ENCODE measurements at regions not wholly inside any gene's neighbourhood (a gene's known extent, or its start where the extent isn't known, plus 50 kb on each side); places are given as distances from the start of the nearest gene placed in this dataset.
"Not testable (repeated sequence)": the region's sequence is repeated elsewhere in the genome, so short reads cannot be mapped to it uniquely, and the experiment has no call there.

DNA sequence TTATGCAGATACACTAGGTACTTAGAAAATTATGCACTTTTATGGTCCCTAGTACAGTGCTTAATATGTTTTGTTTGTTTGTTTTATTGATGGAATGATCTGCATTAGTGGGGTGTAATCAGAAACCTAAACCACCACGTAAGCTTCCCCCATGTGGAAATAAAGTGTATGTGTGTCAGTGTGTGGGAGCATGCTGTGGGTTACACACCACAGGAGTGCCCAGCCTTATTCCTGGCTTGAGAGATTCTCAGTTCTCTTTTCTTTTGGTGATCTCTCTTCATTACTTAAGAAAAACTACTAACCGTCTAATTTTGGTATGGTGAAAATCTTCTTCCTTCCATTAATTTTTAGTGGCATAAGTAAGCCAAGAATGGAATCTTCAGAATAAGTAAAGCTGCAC, 398.6 kb downstream of the DCDC2C start:
- Histone ChIP-seq H3K9me3 (ENCODE audit: insufficient read depth, low read length) (no peaks in the 10 kb centered on the region), H3K4me2 (ENCODE audit: low read length) (no peak overlapping the region), H3K9ac (ENCODE audit: low read length) (no peak overlapping the region), H3K27ac (ENCODE audit: low read length) (no peak overlapping the region), H3K4me3 (ENCODE audit: low read length) (no peak overlapping the region), H3K4me1 (ENCODE audit: low read length) (no peaks in the 10 kb centered on the region), H3K27me3 (ENCODE audit: low read depth, low read length) (no peaks in the 10 kb centered on the region), H2AFZ (ENCODE audit: low read depth, low read length) (no peak overlapping the region), H3K79me2 (ENCODE audit: low read length) (no peaks in the 10 kb centered on the region), H4K20me1 (ENCODE audit: insufficient read depth, low read length) (no peaks in the 10 kb centered on the region), H3K36me3 (replicated peaks; ENCODE audit: low read depth, low read length) (no peaks in the 10 kb centered on the region)
- no peak for TF ChIP-seq EZH2phosphoT487 (IDR thresholded peaks at IDR 0.05; ENCODE audit: low read depth)
- TF ChIP-seq, protein P1, sequence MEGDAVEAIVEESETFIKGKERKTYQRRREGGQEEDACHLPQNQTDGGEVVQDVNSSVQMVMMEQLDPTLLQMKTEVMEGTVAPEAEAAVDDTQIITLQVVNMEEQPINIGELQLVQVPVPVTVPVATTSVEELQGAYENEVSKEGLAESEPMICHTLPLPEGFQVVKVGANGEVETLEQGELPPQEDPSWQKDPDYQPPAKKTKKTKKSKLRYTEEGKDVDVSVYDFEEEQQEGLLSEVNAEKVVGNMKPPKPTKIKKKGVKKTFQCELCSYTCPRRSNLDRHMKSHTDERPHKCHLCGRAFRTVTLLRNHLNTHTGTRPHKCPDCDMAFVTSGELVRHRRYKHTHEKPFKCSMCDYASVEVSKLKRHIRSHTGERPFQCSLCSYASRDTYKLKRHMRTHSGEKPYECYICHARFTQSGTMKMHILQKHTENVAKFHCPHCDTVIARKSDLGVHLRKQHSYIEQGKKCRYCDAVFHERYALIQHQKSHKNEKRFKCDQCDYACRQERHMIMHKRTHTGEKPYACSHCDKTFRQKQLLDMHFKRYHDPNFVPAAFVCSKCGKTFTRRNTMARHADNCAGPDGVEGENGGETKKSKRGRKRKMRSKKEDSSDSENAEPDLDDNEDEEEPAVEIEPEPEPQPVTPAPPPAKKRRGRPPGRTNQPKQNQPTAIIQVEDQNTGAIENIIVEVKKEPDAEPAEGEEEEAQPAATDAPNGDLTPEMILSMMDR (IDR thresholded peaks at IDR 0.05; ENCODE audit: low read depth, low read length) = no peak

DNA sequence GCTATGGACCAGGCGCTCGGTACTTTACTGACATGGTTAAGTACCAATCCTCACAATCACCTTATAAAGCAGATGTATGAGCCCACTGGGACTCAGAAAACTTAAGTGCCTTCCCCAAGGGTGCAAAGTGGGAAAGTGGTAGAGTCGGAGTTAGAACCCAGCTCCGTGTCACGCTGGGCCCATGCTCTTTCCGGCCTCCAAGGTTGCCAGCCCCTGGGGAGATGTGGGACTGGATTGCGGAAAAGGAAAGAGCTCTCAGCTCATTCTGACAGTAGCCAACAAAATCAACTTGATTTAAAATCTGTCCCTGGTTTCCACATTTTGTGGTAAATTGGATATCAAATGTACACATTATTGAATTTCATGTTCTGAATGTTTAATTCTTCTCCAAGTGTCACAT, 403.8 kb downstream of the DCDC2C start:
- no peaks in the 10 kb centered on the region for H3K79me2 ChIP-seq (ENCODE audit: low read length)
- no peak overlapping the region for H3K9ac ChIP-seq (ENCODE audit: low read length)
- TF ChIP-seq EZH2phosphoT487 (IDR thresholded peaks at IDR 0.05; ENCODE audit: low read depth) = no peak
- no peak overlapping the region for H3K4me3 ChIP-seq (ENCODE audit: low read length)
- no peak overlapping the region for H3K4me2 ChIP-seq (ENCODE audit: low read length)
- no peaks in the 10 kb centered on the region for H3K27me3 ChIP-seq (ENCODE audit: low read depth, low read length)
- no peaks in the 10 kb centered on the region for H4K20me1 ChIP-seq (ENCODE audit: insufficient read depth, low read length)
- no peaks in the 10 kb centered on the region for H3K36me3 ChIP-seq (replicated peaks; ENCODE audit: low read depth, low read length)
- no peaks in the 10 kb centered on the region for H3K9me3 ChIP-seq (ENCODE audit: insufficient read depth, low read length)
- no peak overlapping the region for H2AFZ ChIP-seq (ENCODE audit: low read depth, low read length)
- no peaks in the 10 kb centered on the region for H3K4me1 ChIP-seq (ENCODE audit: low read length)
- no peak overlapping the region for H3K27ac ChIP-seq (ENCODE audit: low read length)

DNA sequence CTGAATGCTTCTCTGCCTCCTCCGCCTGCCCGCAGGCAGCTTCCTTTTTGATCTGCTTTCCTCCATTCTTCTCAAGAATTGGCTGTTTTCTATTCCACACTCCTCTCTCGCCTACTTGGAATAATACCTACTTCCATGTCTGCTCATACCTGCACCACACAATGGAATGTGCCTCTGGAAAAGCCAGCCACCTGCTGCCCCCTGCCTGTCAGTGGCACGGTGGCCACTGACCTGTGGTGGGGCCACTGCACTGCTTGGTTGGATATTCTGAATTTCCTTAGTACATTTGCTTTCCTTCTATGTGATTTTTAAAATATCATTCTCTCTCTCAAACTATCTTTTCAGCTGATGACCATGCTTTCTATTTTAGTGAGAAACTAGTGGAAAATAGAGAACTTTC, 406.9 kb downstream of the DCDC2C start:
- no peaks in the 10 kb centered on the region for H3K27me3 ChIP-seq (ENCODE audit: low read depth, low read length)
- H3K4me2 ChIP-seq (ENCODE audit: low read length) = no peak overlapping the region
- no peaks in the 10 kb centered on the region for H3K9me3 ChIP-seq (ENCODE audit: insufficient read depth, low read length)
- no peak overlapping the region for H3K27ac ChIP-seq (ENCODE audit: low read length)
- H4K20me1 ChIP-seq (ENCODE audit: insufficient read depth, low read length) = no peaks in the 10 kb centered on the region
- TF ChIP-seq, protein P1 (IDR thresholded peaks at IDR 0.05; ENCODE audit: low read depth, low read length) = no peak
- no peak for TF ChIP-seq EZH2phosphoT487 (IDR thresholded peaks at IDR 0.05; ENCODE audit: low read depth)
- no peak overlapping the region for H3K4me3 ChIP-seq (ENCODE audit: low read length)
- no peaks in the 10 kb centered on the region for H3K4me1 ChIP-seq (ENCODE audit: low read length)
- H3K36me3 ChIP-seq (replicated peaks; ENCODE audit: low read depth, low read length) = no peaks in the 10 kb centered on the region
- no peaks in the 10 kb centered on the region for H3K79me2 ChIP-seq (ENCODE audit: low read length)
- H2AFZ ChIP-seq (ENCODE audit: low read depth, low read length) = no peak overlapping the region
- no peak overlapping the region for H3K9ac ChIP-seq (ENCODE audit: low read length)

DNA sequence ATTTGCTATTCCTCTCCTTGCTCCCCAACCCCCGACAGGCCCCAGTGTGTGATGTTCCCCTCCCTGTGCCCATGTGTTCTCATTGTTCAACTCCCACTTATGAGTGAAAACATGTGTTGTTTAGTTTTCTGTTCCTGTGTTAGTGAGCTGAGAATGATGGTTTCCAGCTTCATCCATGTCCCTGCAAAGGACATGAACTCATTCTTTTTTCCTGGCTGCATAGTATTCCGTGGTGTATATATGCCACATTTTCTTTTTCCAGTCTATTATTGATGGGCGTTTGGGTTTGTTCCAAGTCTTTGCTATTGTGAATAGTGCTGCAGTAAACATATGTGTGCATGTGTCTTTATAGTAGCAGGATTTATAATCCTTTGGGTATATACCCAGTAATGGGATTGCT, 412.1 kb downstream of the DCDC2C start:
- H3K27ac ChIP-seq (ENCODE audit: low read length); H3K9ac ChIP-seq (ENCODE audit: low read length); H4K20me1 ChIP-seq (ENCODE audit: insufficient read depth, low read length); H3K4me3 ChIP-seq (ENCODE audit: low read length); H3K79me2 ChIP-seq (ENCODE audit: low read length); H3K36me3 ChIP-seq (replicated peaks; ENCODE audit: low read depth, low read length); H3K27me3 ChIP-seq (ENCODE audit: low read depth, low read length); H3K4me2 ChIP-seq (ENCODE audit: low read length); H2AFZ ChIP-seq (ENCODE audit: low read depth, low read length); H3K9me3 ChIP-seq (ENCODE audit: insufficient read depth, low read length); H3K4me1 ChIP-seq (ENCODE audit: low read length): not testable (repeated sequence)

DNA sequence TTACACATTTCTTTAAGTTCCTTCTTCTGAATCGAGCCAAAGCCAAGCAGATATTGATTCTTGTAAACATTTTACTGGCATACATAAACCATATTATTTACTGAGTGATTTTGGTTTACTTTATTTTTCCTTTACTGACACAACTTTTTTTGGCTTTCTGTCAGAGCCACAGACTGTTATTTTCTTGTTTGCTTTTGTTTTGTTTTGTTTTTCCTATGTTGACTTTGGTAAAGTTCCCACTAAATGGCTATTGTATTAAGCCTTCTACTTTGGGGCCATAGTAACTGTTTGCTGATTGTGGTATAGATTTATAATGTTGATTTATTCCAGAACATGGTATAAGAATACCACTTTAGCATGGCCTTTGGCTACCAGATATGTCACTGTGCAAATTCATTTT, 419.4 kb downstream of the DCDC2C start:
- no peak overlapping the region for H2AFZ ChIP-seq (ENCODE audit: low read depth, low read length)
- H3K27ac ChIP-seq (ENCODE audit: low read length) = no peak overlapping the region
- no peak overlapping the region for H3K4me2 ChIP-seq (ENCODE audit: low read length)
- H3K9ac ChIP-seq (ENCODE audit: low read length) = no peak overlapping the region
- no peaks in the 10 kb centered on the region for H3K4me1 ChIP-seq (ENCODE audit: low read length)
- H3K36me3 ChIP-seq (replicated peaks; ENCODE audit: low read depth, low read length) = no peaks in the 10 kb centered on the region
- no peaks in the 10 kb centered on the region for H3K9me3 ChIP-seq (ENCODE audit: insufficient read depth, low read length)
- H3K4me3 ChIP-seq (ENCODE audit: low read length) = no peak overlapping the region
- H3K27me3 ChIP-seq (ENCODE audit: low read depth, low read length) = no peaks in the 10 kb centered on the region
- TF ChIP-seq, protein P1 (IDR thresholded peaks at IDR 0.05; ENCODE audit: low read depth, low read length) = no peak
- TF ChIP-seq EZH2phosphoT487 (IDR thresholded peaks at IDR 0.05; ENCODE audit: low read depth) = no peak
- no peaks in the 10 kb centered on the region for H3K79me2 ChIP-seq (ENCODE audit: low read length)
- H4K20me1 ChIP-seq (ENCODE audit: insufficient read depth, low read length) = no peaks in the 10 kb centered on the region

Data from OCI-LY3 (cell line).